ENCODE measurements at regions not wholly inside any gene's neighbourhood (a gene's known extent, or its start where the extent isn't known, plus 50 kb on each side); places are given as distances from the start of the nearest gene placed in this dataset.

- no peak for TF ChIP-seq EZH2 (IDR thresholded peaks at IDR 0.05; ENCODE audit: borderline replicate concordance, low read depth, low read length, poor library complexity, severe bottlenecking)
- TF ChIP-seq, protein P1, sequence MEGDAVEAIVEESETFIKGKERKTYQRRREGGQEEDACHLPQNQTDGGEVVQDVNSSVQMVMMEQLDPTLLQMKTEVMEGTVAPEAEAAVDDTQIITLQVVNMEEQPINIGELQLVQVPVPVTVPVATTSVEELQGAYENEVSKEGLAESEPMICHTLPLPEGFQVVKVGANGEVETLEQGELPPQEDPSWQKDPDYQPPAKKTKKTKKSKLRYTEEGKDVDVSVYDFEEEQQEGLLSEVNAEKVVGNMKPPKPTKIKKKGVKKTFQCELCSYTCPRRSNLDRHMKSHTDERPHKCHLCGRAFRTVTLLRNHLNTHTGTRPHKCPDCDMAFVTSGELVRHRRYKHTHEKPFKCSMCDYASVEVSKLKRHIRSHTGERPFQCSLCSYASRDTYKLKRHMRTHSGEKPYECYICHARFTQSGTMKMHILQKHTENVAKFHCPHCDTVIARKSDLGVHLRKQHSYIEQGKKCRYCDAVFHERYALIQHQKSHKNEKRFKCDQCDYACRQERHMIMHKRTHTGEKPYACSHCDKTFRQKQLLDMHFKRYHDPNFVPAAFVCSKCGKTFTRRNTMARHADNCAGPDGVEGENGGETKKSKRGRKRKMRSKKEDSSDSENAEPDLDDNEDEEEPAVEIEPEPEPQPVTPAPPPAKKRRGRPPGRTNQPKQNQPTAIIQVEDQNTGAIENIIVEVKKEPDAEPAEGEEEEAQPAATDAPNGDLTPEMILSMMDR (conservative IDR thresholded peaks at IDR 0.05; ENCODE audit: low read depth, low read length): no peak
Measured at GRCh38 chr4:162565730-162566129, 401.9 kb upstream of the FSTL5 start.

Data from A673 (cell line).